Caki2 (cell line): ENCODE measurements at regions not wholly inside any gene's neighbourhood (a gene's known extent, or its start where the extent isn't known, plus 50 kb on each side); places are given as distances from the start of the nearest gene placed in this dataset.
"Not testable (repeated sequence)": the region's sequence is repeated elsewhere in the genome, so short reads cannot be mapped to it uniquely, and the experiment has no call there.

ENCODE experiments used
- DNase-seq: peaks from one replicate; pipeline ENCODE4 v3.0.0-alpha.2; 2015; ENCODE audit warnings: low read depth
- in situ Hi-C: cut with HindIII; loops from 2 replicates; pipeline ENCODE4 v1.10.0; 2016; ENCODE audit warnings: low sequenced_read_pairs, low pct_unique_long_range_greater_than_20kb, mixed read lengths

DNA sequence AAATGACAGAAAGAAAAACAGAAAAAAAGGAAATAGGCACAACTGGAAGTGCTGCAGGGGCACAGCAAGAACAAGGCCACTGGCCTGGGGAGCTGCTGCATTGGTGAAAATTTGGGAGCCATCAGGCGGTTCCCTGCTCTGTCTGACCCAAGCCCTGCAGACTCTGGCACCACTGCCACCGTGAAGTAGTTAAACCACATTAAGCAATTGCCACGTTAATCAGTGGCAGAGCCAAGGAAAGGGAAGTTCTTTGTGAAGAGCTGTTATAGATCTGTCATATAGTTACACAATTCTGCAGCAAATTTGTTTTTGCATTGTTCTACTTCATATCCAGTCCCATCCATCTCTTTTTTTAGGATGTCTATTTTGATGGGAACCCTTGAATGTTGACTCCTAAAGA lies 915.3 kb downstream of the FSCB start:
- no peak for DNase-seq

DNA sequence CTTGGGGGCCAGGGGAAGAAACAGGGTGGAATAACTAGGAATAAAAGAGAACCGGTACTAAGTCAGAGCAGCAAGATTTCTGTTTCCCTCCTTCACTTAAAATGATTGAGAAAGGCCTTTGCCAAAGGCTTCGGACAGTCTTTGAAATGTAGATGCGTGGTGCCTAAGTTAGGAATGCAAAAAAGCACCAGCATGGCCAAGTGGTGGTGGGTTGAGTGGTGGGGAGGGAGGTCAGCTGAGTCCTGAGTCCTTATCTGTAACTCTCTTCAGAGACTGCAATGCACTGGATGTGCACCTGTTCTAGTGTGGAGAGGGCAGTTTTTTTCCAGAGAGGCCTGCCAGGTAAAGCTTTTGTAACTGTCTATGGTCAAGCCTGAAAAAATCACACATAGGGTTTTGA lies 919.9 kb downstream of the FSCB start:
- no peak for DNase-seq
- in situ Hi-C loops = no loop called here

More for the DNA sequence above, 915.3 kb downstream of the FSCB start:
- in situ Hi-C loops = no loop called here

DNA sequence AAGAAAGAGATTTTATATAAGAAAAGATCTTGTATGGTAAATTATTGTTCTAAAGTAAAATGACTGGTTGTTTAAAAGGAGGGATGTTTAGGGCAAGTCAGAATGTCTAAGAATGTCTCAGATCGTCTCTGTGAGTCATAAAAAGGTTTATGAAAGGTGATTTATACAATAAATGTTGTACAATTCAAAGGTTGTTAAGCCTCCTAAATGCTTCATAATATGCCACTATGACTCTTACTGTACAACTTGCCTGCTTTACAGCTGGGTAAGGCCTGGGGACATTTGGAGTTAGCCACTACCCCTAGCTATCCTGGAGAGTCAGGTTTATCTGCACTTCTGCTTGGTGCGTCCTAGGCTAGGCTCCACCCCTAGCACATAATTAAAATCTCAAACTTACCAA lies 927.4 kb downstream of the FSCB start:
- in situ Hi-C loops = no loop called here
- no peak for DNase-seq

DNA sequence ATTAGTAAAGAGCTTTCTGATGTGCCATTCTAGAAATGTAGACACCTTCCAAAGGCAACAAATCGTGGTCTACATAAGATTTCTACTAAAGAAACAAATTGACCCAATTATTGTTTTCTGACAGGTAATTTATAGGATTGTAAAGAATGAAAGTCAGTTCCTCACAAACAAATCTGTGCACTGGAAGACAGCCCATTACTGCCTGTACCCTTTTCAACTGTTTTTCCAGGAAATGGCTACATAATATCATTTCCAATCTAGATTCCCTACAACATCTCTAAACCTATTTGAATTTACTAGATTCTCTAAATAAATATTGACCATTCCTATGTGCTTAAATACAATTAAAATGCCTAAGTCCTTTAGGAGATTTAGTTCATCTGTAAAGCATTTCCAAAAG lies 939.1 kb downstream of the FSCB start:
- in situ Hi-C loops = no loop called here
- DNase-seq = no peak

DNA sequence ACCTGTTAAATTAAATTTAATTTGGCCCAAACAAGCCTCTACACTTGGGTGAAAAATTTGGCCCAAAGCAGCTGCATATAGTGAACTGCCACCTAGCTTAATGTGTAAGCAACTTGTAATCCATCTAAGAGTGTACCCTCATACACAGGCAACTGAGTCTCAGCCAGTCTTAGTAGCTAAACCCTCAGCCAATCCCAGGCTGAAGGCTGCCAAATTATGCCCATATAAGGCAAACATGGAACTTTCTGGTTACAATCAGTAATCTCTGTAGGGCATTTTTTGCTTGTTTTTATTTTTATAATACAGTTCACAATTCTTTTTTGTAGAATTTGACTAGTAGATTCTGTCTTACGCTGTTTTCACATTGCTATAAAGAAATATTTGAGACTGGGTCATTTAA lies 958.7 kb downstream of the FSCB start:
- DNase-seq = no peak
- in situ Hi-C loops = no loop called here

DNA sequence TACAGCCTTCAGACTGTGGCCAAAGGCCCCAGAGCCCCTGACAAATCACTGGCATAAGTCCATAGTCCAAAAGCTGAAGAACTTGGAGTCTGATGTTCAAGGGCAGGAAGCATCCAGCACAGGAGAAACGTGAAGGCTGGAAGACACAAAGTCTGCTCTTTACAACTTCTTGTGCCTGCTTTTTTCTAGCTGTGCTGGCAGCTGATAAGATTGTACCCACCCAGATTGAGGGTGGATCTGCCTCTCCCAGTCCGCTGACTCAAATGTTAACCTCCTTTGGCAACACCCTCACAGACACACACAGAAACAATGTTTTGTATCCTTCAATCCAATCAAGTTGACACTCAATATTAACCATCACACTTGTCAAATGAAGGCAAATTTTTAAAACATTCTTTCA lies 959.5 kb downstream of the FSCB start:
- in situ Hi-C loops, DNase-seq: not testable (repeated sequence)

DNA sequence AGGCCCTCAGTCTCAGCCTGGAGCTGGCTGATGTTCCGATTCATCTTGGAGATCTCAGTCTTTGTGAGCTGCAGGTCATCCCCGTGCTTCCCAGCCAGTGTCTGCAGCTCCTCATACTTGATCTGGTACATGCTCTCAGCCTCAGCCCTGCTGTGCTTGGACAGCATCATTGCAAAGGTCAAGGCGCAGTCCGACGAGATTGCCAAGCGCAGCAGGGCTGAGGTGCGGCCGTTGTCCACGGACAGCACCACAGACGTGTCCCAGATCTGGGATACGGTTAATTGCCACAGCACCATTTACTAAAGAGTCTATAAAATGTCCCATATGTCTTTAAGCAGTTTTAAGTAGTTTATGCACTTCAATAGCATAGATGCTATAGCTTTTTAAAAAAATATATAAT lies 965.7 kb downstream of the FSCB start:
- DNase-seq = no peak
- in situ Hi-C loops = no loop called here

DNA sequence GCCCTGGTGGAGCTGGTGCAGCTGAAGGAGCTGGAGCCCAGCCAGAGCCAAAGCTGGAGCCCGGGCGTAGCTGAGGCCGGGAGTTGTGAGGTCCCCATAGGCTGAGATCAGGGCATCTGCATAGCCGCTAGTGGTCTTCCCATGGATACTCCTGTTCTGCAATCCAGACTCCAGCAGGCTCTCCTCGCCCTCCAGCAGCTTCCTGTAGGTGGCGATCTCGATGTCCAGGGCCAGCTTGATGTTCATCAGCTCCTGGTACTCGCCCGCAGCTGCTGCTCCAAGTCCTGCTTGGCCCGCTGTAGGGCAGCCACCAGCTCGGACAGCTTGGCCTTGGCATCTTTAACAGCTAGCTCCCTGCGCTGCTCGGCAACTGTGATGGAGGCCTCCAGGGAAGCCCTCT lies 966.1 kb downstream of the FSCB start:
- in situ Hi-C loops = no loop called here
- no peak for DNase-seq

DNA sequence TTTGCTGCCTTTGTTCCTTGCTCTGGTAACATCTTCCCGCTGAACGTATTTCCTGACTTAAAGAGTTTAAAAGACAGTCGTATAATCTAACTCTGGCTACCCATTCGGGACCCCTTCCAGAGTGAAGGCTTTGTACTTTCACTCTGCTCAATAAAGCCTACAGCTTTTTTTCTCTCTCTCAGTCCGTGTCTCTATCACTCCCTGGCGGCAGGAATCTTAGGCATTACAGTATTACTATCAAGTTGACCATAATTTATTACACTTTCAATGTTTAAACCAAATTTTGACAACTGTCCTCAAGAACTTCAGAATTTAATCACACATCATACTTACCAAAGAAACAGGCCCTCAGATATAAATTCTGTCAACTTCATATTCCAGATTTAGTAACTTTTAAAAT lies 967.9 kb downstream of the FSCB start:
- in situ Hi-C loops = no loop called here
- peak; percentile 1 for DNase-seq

DNA sequence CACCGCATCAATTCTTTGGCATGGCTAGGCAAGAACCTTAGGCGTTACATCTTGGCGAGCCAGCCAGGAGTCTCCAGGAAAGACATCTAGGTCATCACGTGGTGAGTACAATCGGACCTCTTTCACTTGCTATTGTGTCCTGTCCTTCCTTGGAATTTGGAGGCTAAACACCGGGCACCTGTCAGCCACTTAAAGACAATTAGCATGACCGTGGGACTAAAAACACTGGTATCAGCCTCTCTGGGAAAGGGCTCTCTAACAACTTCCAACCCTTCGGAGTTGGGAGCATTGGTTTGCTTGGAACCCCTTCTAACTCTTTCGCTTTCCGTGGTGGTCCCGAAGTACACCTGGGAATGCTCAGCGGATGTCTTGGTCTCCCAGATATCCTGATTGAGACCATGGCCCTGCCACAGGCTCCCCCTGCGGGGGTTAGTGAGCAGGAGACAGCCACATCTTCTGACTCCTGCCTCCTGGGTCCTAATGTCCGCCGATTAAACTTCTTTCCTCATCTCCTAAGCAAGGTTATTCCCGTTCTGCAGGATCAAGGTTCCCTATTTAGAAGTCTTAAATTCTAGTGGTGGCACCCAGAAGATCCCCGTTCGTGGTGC lies 971.7 kb downstream of the FSCB start:
- no peak for DNase-seq
- in situ Hi-C loops = no loop called here

DNA sequence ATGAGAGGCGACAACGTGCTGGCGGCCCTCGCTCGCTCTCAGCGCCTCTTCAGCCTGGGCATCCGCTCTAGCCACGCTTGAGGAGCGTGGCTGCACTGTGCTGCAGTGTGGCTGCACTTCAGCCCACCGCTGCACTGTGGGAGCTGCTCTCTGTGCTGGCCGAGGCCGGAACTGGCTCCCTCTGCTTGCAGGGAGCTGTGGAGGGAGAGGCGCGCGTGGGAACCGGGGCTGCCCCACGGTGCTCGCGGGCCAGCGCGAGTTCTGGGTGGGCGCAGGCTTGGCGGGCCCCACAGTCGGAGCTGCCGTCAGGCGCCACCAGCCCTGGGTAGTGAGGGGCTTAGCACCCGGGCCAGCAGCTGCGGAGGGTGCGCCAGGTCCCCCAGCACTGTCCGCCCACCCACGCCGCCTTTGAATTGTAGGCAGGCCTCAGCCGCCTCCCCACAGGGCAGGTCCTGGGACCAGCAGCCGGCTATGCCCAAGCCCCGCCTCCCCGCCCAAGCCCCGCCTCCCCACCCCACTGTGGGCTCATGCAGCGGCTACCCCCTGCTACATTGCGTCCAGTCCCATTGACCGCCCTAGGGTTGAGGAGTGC lies 974.2 kb downstream of the FSCB start:
- in situ Hi-C loops = no loop called here
- no peak for DNase-seq

DNA sequence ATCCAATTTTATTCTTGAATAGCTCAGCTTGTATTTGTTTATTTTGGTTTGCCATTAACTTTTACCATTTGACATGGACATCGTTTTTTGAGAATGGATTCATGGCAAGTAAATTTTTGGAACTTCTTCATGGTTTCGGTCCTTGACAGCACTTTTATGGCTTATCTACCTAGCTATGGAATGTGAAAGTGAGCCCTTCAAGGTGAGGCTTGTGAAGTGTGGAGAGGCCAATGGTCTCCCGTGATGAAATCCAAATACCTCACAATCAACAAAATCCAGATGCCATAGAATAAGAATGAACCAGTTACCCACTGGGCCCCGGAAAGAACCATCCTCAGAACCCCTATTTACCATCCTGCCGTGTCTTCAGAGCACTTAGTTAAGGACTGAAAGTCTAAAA lies 978.8 kb downstream of the FSCB start:
- in situ Hi-C loops = no loop called here

DNA sequence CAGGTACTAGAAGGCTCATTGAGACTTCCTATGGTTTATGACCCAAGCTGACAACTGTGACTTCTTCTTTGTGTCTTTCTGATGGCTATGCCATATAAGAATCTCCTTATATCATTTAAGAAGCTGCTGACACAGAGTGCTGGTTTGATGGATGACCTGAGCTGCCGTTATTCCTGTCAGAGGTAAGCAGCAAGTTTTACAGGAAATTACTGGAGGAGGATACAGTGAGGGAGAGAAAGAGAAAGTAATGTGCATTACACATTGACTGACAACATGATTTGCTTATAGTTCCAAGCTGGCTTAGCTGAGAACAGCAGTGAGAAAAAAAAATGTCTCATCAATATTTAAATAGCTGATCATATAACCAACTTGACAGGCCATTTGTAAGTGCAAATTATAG lies 981.4 kb downstream of the FSCB start:
- DNase-seq = no peak
- in situ Hi-C loops = no loop called here

More for the DNA sequence above, 978.8 kb downstream of the FSCB start:
- no peak for DNase-seq

DNA sequence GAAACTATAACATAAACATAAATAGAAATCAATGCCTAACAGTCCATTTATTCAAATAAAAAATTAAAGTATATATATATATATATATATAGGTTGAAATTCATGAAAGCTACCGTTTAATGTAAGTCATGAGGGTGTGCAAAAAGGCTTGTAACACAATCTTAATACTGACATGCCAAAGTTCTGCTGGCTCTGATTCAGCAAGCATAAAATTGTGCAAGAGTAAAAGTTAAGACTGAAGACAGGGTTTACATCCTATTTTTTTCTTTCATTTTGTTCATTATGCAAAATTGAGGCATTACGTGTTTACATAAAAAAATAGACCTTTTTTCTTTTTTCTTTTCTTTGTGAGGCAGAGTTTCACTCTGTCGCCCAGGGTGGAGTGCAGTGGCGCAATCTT lies 984.2 kb downstream of the FSCB start:
- no peak for DNase-seq
- in situ Hi-C loops = no loop called here

DNA sequence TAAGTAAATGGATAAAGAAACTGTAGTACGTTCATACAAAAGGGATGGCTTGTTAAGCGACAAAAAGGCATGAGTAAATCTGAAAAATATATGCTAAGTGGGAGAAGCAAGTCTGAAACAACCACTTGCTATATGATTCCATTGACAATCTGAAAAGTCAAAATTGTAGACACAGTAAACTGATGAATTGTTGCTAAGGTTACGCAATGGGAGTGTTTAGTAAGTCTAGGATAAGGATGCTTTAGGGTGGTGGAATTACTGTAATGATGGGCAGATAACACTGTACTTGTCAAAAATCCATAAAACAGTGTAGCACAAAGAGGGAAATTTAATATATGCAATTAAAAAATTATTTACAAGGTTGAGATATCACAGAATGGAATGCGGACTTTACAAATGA lies 984.9 kb downstream of the FSCB start:
- in situ Hi-C loops = no loop called here

DNA sequence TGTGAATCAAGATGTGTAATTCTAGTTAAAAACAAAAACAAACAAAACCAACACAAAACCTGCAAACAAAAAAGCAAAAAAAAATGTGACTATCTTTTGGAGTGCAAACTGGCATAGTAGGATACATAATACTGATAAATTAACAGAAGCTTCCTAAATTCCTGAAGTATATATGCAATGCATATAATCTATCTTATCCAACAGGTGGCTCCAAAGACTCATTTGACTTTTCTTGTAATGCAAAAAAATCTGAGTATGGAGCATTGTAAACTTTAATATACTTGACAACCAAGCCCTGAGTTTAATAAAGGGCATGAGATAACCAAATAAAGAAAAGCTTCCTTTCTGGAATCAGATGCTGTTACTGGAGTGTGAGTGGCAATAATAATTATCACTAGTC lies 1003.6 kb downstream of the FSCB start:
- no peak for DNase-seq
- in situ Hi-C loops = no loop called here

More for the DNA sequence above, 984.9 kb downstream of the FSCB start:
- DNase-seq = no peak

DNA sequence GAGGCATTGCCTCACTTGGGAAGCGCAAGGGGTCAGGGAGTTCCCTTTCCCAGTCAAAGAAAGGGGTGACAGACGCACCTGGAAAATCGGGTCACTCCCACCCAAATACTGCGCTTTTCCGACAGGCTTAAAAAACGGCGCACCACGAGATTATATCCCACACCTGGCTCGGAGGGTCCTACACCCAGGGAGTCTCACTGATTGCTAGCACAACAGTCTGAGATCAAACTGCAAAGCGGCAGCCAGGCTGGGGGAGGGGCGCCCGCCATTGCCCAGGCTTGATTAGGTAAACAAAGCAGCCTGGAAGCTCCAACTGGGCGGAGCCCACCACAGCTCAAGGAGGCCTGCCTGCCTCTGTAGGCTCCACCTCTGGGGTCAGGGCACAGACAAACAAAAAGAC lies 1014.7 kb downstream of the FSCB start:
- in situ Hi-C loops, DNase-seq: not testable (repeated sequence)

DNA sequence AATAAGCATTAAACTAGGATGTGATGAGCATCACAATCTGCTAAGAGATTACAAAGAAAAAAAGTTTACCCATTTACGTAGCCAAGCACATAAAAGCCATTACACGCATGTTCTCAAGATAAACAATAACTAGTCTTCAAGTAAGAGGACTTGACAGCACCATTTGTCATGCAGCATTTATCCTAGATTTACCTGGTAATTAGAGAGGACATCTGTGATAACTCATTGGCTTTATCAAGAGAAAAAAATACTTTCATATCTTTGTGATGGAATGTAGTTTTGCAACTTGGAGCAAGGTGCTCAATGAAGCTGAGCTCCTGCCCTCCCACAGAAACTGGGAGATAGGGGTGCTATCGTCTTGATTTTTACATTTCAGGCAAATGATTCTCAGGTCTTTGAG lies 1023.7 kb downstream of the FSCB start:
- in situ Hi-C loops = no loop called here
- DNase-seq = no peak

DNA sequence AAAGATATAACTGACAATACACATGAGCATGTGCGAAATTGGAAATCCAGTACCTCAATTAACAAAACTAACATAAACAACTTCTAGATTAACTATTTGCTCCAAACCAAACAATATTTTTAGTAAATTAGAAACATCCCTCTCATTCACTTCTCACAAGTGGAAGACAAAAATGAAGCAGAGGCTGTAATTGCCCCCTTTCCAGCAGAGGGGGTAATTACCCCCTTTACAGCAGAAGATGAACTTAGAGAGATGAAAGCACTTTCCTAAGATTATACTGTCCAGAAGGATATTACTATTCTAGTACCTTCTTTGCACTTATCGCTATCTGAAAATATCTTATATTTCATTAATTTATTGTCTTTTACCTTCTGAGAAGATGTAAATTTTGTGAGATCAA lies 1025.2 kb downstream of the FSCB start:
- no peak for DNase-seq
- in situ Hi-C loops = no loop called here

DNA sequence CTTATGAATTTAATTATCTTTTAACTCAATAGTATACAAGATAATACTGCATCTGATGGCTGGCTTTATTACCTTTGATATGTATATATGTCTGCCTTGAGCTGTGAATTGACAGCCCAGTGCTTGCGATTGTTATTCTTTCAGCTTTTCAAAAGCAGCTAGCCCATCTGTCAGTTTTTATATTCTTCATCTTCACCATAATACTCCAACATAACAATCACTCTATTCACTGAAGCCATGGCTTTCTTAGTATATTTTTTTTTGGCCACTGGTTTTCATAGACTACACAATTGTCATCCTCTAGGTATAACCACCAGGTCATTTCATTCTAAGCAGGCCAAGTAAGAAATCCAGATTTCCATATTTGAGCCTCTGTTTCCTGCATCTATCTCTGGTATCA lies 1026.1 kb downstream of the FSCB start:
- in situ Hi-C loops = no loop called here
- DNase-seq = no peak
